ENCODE measurements at regions not wholly inside any gene's neighbourhood (a gene's known extent, or its start where the extent isn't known, plus 50 kb on each side); places are given as distances from the start of the nearest gene placed in this dataset.
"Not testable (repeated sequence)": the region's sequence is repeated elsewhere in the genome, so short reads cannot be mapped to it uniquely, and the experiment has no call there.

DNA sequence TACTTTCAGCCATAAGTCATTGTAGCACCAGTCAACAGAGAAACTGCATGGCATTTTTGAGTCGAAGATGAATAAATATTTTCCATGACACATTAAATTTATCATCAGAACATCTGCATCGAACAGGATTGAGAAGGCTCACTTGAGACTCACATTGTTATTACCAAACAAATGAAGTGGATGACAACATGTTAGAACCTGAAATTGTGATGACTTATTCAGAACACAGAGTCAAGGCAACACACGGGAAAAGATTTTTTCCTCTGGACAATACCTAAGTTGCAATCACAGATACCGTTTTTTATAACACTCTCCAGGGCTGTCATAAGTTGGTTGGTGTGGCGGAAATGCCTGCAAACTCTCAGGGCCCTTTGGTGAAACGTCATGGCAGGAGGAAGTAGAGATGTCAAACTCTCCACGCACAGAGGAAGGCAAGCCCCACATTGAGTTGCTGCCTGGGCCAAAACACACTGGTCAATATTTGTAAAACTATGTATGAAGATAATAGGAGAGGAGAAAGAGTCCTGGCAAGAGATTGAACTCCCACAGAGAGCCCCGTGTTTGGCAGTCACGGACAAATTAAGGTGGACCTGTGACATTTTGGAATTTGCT lies 123.8 kb downstream of the PWWP3B start:
- H3K9me3 ChIP-seq (ENCODE audit: control insufficient read depth in 2 of 3, low read length in 3 of 3); H3K27me3 ChIP-seq (ENCODE audit: control insufficient read depth in 2 of 2, insufficient read depth in 2 of 2, low read length in 2 of 2); CTCF ChIA-PET; POLR2A ChIA-PET; H3K4me1 ChIP-seq (ENCODE audit: control insufficient read depth in 2 of 2, insufficient read depth in 2 of 2, low read length in 2 of 2); H3K4me1 Mint-ChIP-seq; ATAC-seq; H3K4me3 Mint-ChIP-seq; DNase-seq; intact Hi-C loops (cut with micrococcal nuclease); H3K4me3 ChIP-seq (ENCODE audit: low read length); H3K27ac ChIP-seq (ENCODE audit: low read depth, low read length); H3K9me3 Mint-ChIP-seq; H3K36me3 ChIP-seq (ENCODE audit: control insufficient read depth in 2 of 3, insufficient read depth in 3 of 3, low read length in 3 of 3); H3K27me3 Mint-ChIP-seq; H3K27ac Mint-ChIP-seq; H3K36me3 Mint-ChIP-seq: not testable (repeated sequence)

DNA sequence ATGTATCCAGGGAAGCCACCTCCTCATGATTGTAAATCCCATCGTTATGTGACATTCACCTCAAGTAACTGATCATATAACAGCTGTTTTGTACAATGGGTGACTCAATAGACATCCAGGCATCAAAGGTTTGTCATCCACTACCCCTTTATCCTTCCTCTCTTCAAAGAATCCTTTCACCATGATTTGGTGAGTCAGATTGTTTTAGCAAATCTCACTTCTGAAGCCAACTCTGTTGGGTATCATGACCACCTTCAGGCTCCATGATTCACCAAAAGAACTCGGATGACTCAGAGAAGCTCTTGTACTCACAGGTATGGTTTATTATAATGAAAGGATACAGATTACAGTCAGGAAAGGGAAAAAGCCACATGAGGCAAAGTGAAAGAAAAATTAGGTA lies 132.1 kb downstream of the PWWP3B start:
- DNase-seq: no peak
- no peaks in the 10 kb centered on the region for H3K4me1 Mint-ChIP-seq
- no peaks in the 10 kb centered on the region for H3K9me3 ChIP-seq (ENCODE audit: control insufficient read depth in 2 of 3, low read length in 3 of 3)
- no peaks in the 10 kb centered on the region for H3K4me1 ChIP-seq (ENCODE audit: control insufficient read depth in 2 of 2, insufficient read depth in 2 of 2, low read length in 2 of 2)
- ChIA-PET POLR2A (no interaction called here), CTCF (no interaction called here)
- intact Hi-C loops (cut with micrococcal nuclease): no loop called here
- no peaks in the 10 kb centered on the region for H3K27me3 ChIP-seq (ENCODE audit: control insufficient read depth in 2 of 2, insufficient read depth in 2 of 2, low read length in 2 of 2)
- no peak overlapping the region for H3K27ac Mint-ChIP-seq
- no peak overlapping the region for H3K4me3 Mint-ChIP-seq
- no peak overlapping the region for H3K27ac ChIP-seq (ENCODE audit: low read depth, low read length)
- peaks cover 0 to 5% (median 0%) of the 10 kb centered on the region in 11 donors for H3K9me3 Mint-ChIP-seq
- no peak overlapping the region for H3K4me3 ChIP-seq (ENCODE audit: low read length)
- no peak for ATAC-seq
- no peaks in the 10 kb centered on the region for H3K36me3 ChIP-seq (ENCODE audit: control insufficient read depth in 2 of 3, insufficient read depth in 3 of 3, low read length in 3 of 3)
- no peaks in the 10 kb centered on the region for H3K27me3 Mint-ChIP-seq
- H3K36me3 Mint-ChIP-seq: no peaks in the 10 kb centered on the region

DNA sequence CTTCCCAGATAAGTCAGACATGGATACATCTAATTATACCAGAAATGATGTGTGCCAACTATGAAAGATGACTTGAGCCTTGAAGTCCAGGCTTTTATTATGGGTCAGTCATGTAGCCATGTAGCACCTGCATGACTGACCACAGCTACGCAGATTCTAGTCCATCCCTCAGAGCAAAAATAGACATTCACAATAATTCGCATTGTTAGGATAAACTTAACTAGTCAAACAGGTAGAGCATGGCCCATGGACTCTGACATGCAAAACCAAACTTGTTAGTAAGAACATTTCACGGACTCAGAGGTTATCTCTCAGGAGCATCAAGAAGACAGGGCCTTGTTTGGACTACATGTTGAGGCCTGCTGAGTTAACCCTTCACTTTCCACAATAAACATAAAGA lies 132.6 kb downstream of the PWWP3B start:
- Mint-ChIP-seq H3K4me1 (no peaks in the 10 kb centered on the region), H3K27ac (no peak overlapping the region), H3K9me3 (peaks cover 0 to 5% (median 0%) of the 10 kb centered on the region in 11 donors), H3K27me3 (no peaks in the 10 kb centered on the region), H3K36me3 (no peaks in the 10 kb centered on the region), H3K4me3 (no peak overlapping the region)
- Histone ChIP-seq H3K36me3 (ENCODE audit: control insufficient read depth in 2 of 3, insufficient read depth in 3 of 3, low read length in 3 of 3) (no peaks in the 10 kb centered on the region), H3K4me1 (ENCODE audit: control insufficient read depth in 2 of 2, insufficient read depth in 2 of 2, low read length in 2 of 2) (no peaks in the 10 kb centered on the region), H3K27me3 (ENCODE audit: control insufficient read depth in 2 of 2, insufficient read depth in 2 of 2, low read length in 2 of 2) (no peaks in the 10 kb centered on the region), H3K4me3 (ENCODE audit: low read length) (no peak overlapping the region), H3K9me3 (ENCODE audit: control insufficient read depth in 2 of 3, low read length in 3 of 3) (no peaks in the 10 kb centered on the region), H3K27ac (ENCODE audit: low read depth, low read length) (no peak overlapping the region)
- ATAC-seq (no peak), DNase-seq (no peak)
- CTCF ChIA-PET: no interaction called here
- POLR2A ChIA-PET: no interaction called here
- intact Hi-C loops (cut with micrococcal nuclease): no loop called here

DNA sequence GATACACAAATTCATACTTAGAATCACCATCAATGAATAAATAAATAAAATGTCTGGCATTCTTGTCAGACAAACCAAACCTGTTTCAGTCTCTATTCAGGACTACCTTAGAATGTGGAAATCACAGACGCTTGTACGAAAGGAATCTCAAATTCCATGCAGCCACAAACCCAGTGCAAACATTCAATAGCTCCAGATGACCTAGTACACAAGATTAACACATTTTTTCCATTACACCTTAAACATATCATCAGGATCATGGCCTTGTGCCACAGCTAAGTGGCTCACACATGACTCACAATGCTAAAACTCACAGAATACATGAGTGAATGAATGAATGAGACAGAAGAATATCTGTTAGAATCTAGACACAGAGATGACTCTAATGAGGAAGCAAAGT lies 134.2 kb downstream of the PWWP3B start:
- H3K9me3 Mint-ChIP-seq: peaks cover 0 to 5% (median 0%) of the 10 kb centered on the region in 11 donors
- no peak for DNase-seq
- no peak for ATAC-seq
- Histone ChIP-seq H3K9me3 (ENCODE audit: control insufficient read depth in 2 of 3, low read length in 3 of 3) (no peaks in the 10 kb centered on the region), H3K4me1 (ENCODE audit: control insufficient read depth in 2 of 2, insufficient read depth in 2 of 2, low read length in 2 of 2) (no peaks in the 10 kb centered on the region), H3K27me3 (ENCODE audit: control insufficient read depth in 2 of 2, insufficient read depth in 2 of 2, low read length in 2 of 2) (no peaks in the 10 kb centered on the region), H3K36me3 (ENCODE audit: control insufficient read depth in 2 of 3, insufficient read depth in 3 of 3, low read length in 3 of 3) (no peaks in the 10 kb centered on the region), H3K27ac (ENCODE audit: low read depth, low read length) (no peak overlapping the region), H3K4me3 (ENCODE audit: low read length) (no peak overlapping the region)
- intact Hi-C loops (cut with micrococcal nuclease): no loop called here
- H3K27ac Mint-ChIP-seq: no peak overlapping the region
- POLR2A ChIA-PET: no interaction called here
- no peaks in the 10 kb centered on the region for H3K27me3 Mint-ChIP-seq
- H3K4me3 Mint-ChIP-seq: no peak overlapping the region
- CTCF ChIA-PET: no interaction called here
- H3K4me1 Mint-ChIP-seq: no peaks in the 10 kb centered on the region
- no peaks in the 10 kb centered on the region for H3K36me3 Mint-ChIP-seq

DNA sequence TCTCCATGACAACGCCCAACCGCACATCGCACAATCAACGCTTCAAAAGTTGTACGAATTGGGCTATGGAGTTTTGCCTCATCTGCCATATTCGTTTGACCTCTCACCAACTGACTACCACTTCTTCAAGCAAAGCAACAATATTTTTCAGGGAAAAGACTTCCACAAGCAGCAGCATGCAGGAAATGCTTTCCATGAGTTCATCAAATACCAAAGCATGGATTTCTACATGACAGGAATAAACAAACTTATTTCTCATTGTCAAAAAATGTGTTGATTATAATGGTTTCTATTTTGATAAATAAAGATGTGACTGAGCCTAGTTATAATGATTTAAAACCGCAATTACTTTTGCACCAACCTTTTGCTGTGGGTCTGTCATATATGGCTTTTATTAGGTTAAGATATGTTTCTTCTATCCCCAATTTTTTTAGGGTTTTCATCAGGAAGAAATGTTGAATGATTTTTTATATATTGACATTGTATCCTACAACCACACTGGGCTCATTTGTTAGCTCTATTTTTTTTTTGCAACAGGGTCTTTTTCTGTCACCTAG lies 138.4 kb downstream of the PWWP3B start:
- Mint-ChIP-seq H3K4me3 (no peak overlapping the region), H3K9me3 (peaks cover 0 to 5% (median 0%) of the 10 kb centered on the region in 11 donors), H3K27me3 (no peaks in the 10 kb centered on the region), H3K36me3 (no peaks in the 10 kb centered on the region), H3K4me1 (no peaks in the 10 kb centered on the region), H3K27ac (no peak overlapping the region)
- ChIA-PET CTCF (no interaction called here), POLR2A (no interaction called here)
- Histone ChIP-seq H3K4me1 (ENCODE audit: control insufficient read depth in 2 of 2, insufficient read depth in 2 of 2, low read length in 2 of 2) (no peaks in the 10 kb centered on the region), H3K27ac (ENCODE audit: low read depth, low read length) (no peak overlapping the region), H3K27me3 (ENCODE audit: control insufficient read depth in 2 of 2, insufficient read depth in 2 of 2, low read length in 2 of 2) (no peaks in the 10 kb centered on the region), H3K4me3 (ENCODE audit: low read length) (no peak overlapping the region), H3K9me3 (ENCODE audit: control insufficient read depth in 2 of 3, low read length in 3 of 3) (no peaks in the 10 kb centered on the region), H3K36me3 (ENCODE audit: control insufficient read depth in 2 of 3, insufficient read depth in 3 of 3, low read length in 3 of 3) (no peaks in the 10 kb centered on the region)
- ATAC-seq: no peak
- no peak for DNase-seq
- intact Hi-C loops (cut with micrococcal nuclease): no loop called here

DNA sequence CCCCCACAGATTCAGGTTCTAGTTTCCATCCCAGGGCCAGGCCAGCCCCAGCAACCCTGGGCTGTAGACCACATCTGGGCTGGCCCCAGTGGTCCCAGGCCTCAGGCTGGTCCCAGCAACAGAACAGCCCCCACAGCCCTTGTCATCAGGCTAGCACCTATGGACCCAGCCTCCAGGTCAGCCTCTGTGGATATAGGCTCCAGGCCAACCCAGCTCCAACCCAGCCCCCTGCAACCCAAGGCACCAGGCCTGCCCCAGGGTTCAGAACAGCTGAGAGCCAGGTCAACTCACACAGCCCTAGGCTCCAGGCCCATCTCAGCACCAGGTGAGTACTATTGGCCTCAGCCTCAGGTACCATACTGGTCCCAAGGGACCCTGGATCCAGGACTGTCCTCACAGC lies 155.3 kb downstream of the PWWP3B start:
- Histone ChIP-seq H3K9me3 (ENCODE audit: control insufficient read depth in 2 of 3, low read length in 3 of 3) (no peaks in the 10 kb centered on the region), H3K4me1 (ENCODE audit: control insufficient read depth in 2 of 2, insufficient read depth in 2 of 2, low read length in 2 of 2) (no peaks in the 10 kb centered on the region), H3K36me3 (ENCODE audit: control insufficient read depth in 2 of 3, insufficient read depth in 3 of 3, low read length in 3 of 3) (no peaks in the 10 kb centered on the region), H3K27ac (ENCODE audit: low read depth, low read length) (no peak overlapping the region), H3K27me3 (ENCODE audit: control insufficient read depth in 2 of 2, insufficient read depth in 2 of 2, low read length in 2 of 2) (no peaks in the 10 kb centered on the region), H3K4me3 (ENCODE audit: low read length) (no peak overlapping the region)
- Mint-ChIP-seq H3K4me3 (no peak overlapping the region), H3K36me3 (no peaks in the 10 kb centered on the region), H3K27ac (no peak overlapping the region), H3K27me3 (no peaks in the 10 kb centered on the region), H3K4me1 (no peaks in the 10 kb centered on the region), H3K9me3 (peaks cover 0 to 3% (median 0%) of the 10 kb centered on the region in 11 donors)
- DNase-seq (no peak), ATAC-seq (no peak)
- POLR2A ChIA-PET: no interaction called here
- CTCF ChIA-PET: interaction anchor here (0.8 kb wide), 1 partner anchor 1486 kb away, joined by 3 read pairs; no protein-coding TSS in a partner anchor
- intact Hi-C loops (cut with micrococcal nuclease): no loop called here

DNA sequence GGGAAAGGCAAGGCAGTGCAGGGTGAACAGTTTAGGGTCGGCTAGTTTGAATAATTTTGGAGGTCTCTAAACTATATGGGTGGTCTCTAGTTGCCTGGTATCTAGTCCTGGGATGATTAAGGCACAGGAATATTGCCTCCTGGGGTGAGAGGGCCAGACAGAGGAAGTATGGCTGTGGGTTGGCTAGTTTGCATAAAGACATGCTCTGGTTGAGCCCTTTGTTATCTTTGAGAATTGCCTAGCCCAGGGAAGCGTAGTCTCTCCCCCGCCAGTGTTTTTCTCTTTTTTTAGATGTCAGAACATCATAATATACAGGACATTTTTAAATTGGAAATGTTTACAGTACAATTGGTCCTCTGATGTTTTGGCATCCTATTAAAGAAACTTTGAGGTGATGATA lies 163.5 kb downstream of the PWWP3B start:
- H3K36me3 Mint-ChIP-seq: no peaks in the 10 kb centered on the region
- POLR2A ChIA-PET: no interaction called here

More for the DNA sequence above, 163.5 kb downstream of the PWWP3B start:
- H3K27me3 Mint-ChIP-seq: no peaks in the 10 kb centered on the region
- H3K4me3 ChIP-seq (ENCODE audit: low read length): no peak overlapping the region
- CTCF ChIA-PET: no interaction called here
- no peak overlapping the region for H3K27ac ChIP-seq (ENCODE audit: low read depth, low read length)
- H3K4me1 Mint-ChIP-seq: no peaks in the 10 kb centered on the region
- peaks cover 0 to 3% (median 0%) of the 10 kb centered on the region in 11 donors for H3K9me3 Mint-ChIP-seq
- no peak for ATAC-seq
- no peaks in the 10 kb centered on the region for H3K4me1 ChIP-seq (ENCODE audit: control insufficient read depth in 2 of 2, insufficient read depth in 2 of 2, low read length in 2 of 2)
- no peaks in the 10 kb centered on the region for H3K27me3 ChIP-seq (ENCODE audit: control insufficient read depth in 2 of 2, insufficient read depth in 2 of 2, low read length in 2 of 2)
- H3K36me3 ChIP-seq (ENCODE audit: control insufficient read depth in 2 of 3, insufficient read depth in 3 of 3, low read length in 3 of 3): no peaks in the 10 kb centered on the region
- H3K27ac Mint-ChIP-seq: no peak overlapping the region
- H3K9me3 ChIP-seq (ENCODE audit: control insufficient read depth in 2 of 3, low read length in 3 of 3): no peaks in the 10 kb centered on the region
- H3K4me3 Mint-ChIP-seq: no peak overlapping the region
- intact Hi-C loops (cut with micrococcal nuclease): no loop called here
- no peak for DNase-seq

Measured in naive thymus-derived CD4-positive, alpha-beta T cell (primary cell).